Mucosa of gallbladder (tissue), 1 donor: ENCODE measurements at regions not wholly inside any gene's neighbourhood (a gene's known extent, or its start where the extent isn't known, plus 50 kb on each side); places are given as distances from the start of the nearest gene placed in this dataset.
"Not testable (repeated sequence)": the region's sequence is repeated elsewhere in the genome, so short reads cannot be mapped to it uniquely, and the experiment has no call there.

ENCODE experiments used
- DNase-seq: peaks from one replicate; pipeline ENCODE4 v3.0.0-alpha.2; 2020; ENCODE audit warnings: low spot score
- donor health status: DM: no; HTN: no; CAD: no.

DNA sequence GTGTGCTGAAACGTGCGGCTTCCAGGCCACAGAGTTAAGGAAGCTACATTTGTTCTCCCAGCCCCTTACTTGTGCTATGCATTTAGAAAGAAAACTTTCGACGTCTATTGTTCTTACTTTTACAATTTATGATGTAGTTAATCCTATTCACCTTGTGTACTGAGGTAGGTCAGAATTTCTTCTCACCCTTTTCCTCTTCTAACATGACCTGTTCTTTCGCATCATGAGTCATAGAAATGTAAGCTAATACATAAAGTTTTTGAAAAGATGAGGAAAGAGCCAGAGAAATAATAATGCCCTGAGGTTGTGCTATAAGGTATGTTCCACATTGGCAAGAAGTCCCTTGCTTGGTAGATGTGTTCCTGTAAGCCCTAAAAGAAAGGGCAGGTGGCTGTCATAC is 298.3 kb downstream of the TRIML1 start:
- no peak for DNase-seq

DNA sequence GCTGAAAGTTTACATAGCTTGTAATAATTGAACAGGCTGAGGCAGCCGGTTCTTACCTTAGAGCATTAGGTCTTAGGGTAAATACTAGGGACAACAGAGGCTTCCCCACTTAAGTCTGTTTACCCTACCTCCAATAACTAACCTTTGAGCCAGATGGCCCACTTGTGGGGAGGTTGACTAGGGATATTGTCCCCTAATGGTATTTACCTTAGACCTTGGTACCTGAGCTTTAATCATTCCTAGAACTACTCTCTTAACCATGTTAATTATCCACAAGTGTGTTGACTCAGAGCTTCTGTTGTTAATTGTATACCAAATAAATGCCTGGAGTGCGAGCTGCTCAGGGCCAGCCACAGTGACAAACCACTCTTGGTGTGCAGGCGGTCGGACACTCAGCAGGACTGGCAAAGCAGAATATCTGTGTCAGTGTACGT is 299.2 kb downstream of the TRIML1 start:
- not testable (repeated sequence) for DNase-seq

DNA sequence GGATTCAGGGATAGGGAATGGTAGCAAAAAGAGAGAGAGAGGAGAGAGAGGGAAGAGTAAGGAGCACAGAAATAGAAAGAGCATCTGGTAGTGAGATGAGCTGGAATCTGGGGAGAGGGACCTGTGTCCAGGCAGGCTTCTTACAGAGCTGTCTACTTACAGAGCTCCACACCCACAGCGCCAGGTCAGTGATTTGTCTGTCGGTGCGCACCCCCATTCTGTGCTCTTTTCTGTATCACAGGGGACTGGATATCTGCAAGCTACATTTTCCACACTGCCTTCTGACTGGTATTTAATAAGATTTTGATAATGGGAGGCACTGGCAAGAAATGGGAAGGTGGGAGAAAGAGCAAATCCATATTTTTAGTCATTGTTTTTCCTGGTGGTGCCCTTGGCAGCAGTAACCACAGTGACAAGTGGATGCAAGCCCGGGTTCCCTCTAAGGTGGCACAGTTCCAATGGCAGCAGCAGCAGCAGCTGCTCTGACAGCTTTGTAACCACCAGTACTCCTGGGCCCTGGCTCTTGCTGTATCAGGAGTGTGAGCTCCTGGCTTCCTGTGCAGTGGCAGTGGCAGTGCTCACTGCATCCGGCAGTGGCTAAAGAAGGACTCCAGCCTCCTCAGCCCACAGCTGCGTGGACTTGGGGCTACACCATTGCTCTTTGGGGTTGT is 300.5 kb downstream of the TRIML1 start:
- peak; percentile 20 for DNase-seq

DNA sequence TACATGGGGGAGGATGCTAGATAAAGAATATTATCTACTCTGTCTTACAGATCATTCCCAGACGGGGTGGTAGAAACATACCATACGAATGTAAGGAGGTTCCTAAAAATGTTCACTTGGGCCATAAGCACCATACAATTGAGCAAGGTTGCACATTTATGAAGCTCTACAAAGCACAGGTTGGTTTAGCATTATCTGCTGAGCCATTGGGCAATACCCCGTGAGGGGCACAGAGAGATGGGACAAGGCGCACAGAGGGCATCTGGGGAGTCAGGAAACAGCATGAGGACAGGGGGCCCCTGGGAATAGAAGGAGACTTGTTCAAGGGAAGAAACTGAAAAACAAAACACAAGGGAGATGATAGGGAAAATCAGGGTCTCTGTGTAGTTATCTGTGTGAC is 305.3 kb downstream of the TRIML1 start:
- DNase-seq: no peak

DNA sequence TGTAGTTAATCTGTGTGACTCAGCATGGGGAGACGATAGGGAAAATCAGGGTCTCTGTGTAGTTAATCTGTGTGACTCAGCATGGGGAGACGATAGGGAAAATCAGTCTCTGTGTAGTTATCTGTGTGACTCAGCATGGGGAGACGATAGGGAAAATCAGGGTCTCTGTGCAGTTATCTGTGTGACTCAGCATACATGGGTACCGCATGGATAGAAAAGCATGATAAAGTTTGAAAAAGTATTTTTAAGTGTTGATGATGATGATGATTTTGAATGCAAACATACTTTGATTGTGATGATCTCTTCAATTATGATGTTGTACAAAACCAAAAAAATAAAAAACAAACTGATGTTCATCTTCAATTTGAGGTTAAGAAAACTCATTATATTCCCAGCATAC is 309.8 kb downstream of the TRIML1 start:
- DNase-seq: not testable (repeated sequence)

DNA sequence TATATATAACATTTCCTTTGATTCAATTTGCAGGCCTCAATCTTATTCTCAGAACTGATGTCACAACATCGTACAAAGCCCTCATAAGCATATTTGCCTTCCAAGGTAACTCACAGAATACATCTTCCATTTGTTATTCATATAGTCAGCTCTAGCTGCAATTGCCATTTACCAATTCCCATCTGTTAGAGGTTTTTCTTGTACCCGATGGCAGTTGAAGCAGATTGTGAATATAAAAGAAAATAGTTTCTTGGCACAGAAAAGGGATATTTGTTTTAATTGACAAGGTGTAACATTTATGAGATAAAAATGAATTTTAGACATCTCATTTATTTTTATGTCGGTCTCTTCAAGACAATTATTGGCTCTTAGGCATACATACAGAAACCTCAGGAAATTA is 311.3 kb downstream of the TRIML1 start:
- no peak for DNase-seq

DNA sequence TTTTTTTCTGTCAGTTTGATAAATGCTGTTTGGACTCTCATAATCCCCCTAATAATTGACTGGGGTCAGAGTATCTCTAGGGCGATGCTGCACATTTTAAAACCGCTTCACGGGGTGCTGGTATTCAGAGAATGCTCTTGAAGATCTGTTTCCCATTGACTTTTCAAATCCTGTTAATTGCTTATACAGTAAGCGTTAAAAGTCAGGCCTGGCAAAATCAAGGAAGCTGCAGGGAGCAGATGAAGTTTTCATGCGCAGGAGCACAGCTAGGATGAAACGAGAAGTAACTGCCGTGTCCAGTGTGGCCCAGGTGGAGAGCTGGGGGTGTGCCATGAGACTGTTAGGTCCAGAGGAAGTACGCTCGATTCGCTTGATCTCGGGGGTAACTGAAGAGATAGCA is 312.9 kb downstream of the TRIML1 start:
- DNase-seq: no peak

DNA sequence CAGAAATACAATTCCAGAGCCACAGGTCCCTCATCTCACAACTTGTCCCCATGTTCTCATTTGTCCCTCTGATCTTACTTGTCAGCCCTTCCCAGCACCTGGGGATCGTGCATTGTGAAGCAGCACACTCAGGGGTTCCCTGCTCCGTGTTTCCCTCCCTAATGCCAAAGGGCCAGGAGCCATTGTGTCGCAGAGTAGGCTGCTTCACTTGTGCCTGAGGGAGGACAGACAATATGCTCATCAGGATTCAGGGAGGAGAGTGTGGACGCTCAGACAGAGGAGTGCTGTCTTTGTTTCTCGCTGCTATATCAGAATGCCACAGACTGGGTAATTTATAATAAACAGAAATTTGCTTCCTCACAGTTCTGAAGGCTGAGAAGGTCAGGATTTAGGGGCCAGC is 315.3 kb downstream of the TRIML1 start:
- DNase-seq: no peak

DNA sequence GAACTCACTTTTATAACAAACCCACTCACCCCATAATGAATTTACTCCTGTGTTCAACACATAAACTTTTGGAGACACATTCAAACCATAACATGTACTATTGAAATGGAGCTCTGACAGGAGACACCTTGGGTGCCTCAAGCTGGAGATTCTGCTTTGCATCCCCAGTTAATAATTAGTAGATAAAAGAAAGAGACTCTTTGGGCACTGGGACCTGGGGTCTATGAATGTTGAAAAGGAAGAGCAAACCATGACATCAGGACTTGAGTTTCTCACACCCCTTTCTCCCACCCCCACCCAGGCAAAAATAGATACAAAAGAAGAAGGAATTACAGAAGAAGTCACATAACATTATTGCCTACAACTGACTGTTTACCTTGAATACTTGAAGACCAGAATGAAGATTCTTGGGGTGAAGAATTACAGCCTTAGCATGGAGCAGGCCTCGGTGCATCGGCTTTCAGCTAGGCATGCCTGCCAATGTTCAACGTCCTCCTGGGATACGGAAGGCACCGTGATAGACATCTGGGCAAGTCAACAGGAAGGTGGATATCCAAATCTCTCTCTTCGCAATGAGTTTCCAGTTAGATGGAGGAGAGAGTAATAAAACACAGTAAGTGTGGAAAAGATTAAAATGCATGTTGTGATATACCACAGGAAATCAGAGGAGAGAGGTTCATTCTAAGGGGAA is 316.0 kb downstream of the TRIML1 start:
- no peak for DNase-seq

DNA sequence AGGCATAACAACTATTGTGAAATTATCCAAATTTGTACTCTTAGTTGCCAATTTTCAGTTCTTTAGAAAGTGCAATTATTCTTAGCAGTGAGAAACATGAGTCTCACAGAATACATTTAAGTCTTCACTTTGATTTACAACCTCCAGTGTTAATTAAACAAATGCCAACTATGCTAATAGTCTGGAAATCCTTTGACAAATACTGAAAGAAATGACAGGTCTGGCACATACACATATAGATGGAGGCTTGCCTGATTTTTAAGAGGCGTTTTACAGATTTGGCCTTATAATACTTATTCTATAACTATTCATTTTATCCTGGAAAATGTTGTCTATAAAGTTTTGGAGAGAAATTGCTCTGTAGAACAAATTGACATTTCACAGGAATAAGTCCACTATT is 320.1 kb downstream of the TRIML1 start:
- DNase-seq: no peak

DNA sequence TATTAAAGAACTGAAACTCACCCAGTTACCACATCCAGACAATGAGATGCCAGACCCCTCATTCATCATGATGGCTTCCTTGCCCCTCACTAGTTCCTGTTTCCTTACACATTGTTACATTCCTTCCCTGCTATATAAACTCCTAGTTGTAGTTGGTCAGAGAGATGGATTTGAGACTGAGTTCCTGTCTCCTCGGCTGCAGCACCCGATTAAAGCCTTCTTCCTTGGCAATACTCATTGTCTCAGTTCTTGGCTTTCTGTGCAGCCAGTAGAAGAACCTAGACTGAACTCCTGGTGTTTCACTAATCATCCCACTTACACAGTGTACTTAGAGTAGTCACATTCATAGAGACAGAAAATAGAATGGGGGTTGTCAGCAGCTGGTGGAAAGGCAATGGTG is 324.7 kb downstream of the TRIML1 start:
- DNase-seq: no peak

DNA sequence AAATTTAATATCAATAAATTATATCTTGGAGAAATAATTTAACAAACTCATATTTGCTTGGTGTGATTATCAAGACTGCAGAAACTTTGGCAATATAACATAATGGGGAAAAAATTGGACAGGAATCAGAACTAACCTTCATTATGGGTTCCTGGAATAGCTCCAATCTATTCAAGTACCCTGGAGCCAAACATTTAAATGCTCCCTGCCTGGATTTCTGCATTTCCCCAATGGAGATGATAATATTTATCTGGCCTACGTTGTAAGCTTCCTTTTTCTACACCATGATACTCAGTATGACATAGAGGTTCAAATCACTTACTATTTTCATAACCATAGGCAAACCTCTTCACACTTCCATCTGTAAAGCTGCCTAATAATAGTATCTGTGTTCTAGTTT is 326.8 kb downstream of the TRIML1 start:
- no peak for DNase-seq

DNA sequence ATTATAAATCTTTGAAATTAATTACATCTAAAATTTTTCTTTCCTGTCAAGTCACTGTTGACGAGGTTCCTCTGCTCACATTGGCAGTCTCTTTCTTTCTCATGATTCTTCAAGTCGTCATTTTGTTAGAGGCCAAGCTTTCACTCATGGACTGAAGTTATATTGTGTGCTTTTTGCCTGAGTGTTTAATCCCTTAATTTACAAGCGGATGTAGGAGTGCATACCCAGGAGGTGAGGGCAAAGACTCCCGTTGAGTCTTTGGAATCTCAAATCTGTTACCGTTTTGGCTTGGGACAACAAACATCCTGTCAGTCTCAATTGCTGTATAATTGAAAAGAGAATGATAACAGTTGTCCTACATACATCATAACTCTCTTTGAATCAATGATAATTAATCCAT is 345.0 kb downstream of the TRIML1 start:
- DNase-seq: no peak

DNA sequence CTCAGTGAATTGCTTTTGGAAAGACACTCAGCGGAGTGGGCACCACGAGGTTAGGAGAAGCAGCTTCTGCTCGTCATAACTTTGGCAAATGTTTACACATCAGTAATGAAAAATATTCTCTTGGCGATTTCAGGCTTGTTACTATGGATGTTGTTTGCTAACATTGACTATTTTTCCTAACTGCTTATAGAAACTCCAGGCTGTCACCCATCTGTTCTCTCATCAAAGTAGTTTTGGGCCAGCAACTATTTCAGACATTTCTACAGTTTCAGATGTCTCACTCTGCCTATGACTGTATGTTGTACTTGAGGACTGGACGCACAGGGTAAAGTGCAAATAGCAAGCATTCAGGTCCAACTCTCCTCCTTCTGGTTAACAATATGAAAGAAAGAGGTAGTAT is 346.7 kb downstream of the TRIML1 start:
- DNase-seq: no peak

DNA sequence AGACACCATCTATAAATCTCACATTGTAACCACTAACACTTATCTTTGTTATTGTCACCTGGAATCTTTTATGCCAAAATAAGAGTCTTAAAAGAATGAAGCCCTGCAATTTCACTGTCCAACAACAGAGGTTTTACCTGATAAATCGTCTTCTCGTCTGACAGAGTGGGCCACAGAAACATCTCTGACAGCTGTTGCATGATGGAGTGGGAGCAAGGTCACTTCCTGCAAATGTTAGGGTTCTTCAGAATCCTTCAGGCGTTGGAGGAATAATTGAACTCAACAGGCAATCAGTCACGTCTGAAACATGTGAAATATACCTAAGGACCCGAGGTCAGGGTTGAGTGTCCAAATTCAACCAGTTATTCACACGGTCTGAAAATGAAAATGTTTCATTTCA is 353.6 kb downstream of the TRIML1 start:
- DNase-seq: no peak

DNA sequence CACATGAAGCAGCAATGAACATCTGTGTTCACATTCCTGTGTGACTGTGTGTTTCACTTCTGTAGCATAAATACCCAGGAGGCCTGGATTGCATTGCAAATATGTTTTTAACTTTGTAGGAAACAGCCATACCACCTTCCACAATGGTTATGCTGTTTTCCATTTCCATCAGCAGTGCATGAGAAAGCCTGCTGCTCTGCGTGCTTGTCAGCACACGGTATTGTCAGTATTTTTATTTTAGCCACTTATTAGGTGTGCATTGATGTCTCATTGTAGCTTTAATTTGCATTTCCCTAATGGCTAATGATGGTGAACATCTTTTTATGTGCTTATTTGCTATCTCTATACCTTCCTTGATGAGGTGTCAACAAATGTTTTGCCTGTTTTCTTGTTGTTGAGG is 355.9 kb downstream of the TRIML1 start:
- no peak for DNase-seq

DNA sequence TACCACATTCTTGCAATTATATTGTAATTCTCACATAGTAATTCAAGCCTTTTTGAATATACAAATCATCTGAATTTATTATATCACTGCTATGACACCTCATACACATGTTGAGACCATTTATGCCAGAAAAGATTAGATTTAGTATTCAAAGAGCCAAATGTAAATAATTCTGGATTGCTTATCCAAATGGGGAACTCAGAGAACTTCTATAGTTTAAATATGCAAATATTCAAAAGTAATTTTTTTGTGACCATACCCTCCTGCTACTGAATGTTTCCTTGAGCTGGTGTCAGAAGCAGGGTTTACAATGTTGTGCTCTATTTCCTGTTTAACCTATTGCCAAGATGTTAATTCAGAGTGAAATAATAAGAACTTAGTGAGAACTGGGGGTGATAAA is 372.2 kb downstream of the TRIML1 start:
- no peak for DNase-seq

DNA sequence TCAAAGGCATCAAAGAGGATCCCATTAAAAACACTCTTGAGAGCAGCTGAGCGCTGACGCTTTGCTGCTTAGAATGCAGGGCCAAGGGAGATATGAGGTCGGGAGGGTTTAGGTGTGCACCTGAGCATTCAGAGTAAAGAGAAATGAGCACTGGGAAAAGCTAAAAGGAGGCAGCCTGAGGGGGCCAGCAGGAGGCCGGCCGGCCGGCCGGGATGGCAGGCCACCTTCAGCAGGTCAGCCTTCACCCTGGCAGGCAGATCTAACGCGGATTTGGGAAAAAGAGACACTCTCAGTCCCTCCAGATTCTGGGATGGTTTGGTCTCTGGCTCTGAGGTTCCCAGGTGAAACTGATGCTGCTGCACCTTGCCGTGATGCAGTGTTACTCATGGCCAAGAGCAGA is 393.5 kb downstream of the TRIML1 start:
- no peak for DNase-seq

DNA sequence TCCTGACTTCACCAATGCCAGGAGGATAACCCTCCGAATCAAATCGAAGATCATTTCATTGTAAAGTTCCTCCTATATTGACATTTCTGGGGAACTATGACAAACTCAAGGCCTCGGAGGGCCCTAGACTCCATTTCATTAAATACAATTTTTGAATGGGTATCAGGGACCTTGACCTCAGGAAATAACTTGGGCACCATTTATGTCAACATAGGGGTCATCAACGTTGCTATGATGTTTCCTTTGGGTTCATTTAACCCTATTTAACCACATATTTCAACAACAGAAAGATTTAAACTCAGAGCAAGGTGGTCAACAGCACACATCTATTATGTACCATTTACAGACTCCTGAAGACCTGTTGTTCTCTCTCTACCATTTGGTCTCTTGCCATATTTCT is 395.1 kb downstream of the TRIML1 start:
- DNase-seq: no peak

DNA sequence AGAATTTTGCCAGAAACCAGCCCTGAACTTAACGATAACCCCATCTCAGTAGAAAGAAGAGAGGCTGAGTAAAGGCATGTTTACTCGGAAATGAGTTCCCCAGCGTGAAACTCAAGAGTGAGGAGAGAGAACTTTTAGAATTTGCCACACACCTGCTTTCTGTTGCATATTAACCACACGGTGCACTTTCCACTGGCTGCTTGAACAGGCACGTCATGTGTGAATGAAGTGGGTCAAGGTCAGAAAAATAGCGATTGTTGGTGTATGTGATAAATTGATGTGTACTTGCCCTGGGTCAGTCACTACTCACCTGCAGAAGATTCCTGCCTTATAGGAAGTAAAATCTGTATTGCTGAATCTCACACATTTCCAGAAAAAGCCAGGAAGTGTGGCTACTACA is 395.7 kb downstream of the TRIML1 start:
- DNase-seq: peak; percentile 60

DNA sequence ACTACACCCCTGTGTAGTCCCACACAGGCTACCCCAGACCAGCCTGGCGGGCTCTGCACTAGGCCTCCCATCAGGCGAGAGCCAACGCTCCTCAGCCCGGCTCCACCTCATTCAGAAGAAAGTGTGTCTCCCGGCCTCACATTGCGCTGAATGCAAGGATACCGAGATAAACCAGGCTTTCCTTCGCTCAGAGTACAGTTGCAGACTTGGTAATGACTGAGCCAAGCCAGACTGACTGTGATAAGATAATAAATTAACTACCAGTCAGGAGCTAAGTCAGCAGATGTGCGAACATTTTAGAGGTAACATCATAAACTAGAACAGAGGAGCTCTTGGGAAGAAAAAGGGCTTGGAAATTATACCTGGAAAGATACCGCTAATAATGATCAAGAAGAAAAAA is 397.6 kb downstream of the TRIML1 start:
- no peak for DNase-seq

DNA sequence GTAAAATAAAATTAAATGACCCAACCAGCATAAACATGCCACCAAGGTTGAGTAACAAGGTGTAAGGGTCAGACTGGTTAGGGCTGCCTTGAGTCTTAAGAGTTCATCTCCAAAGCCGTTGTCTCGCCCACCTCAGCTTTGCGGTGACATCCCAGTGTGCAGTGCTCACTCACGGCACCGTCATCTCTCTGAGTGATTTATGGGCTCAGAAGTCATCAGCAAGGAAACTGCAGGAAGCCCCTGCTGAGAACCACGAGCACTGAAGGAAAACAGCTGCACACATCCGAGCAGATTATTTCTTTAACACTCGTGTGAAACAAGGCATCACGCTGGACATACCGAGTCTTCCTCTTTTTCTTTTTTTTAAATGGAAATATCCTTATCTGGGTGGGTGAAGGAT is 411.1 kb downstream of the TRIML1 start:
- no peak for DNase-seq

DNA sequence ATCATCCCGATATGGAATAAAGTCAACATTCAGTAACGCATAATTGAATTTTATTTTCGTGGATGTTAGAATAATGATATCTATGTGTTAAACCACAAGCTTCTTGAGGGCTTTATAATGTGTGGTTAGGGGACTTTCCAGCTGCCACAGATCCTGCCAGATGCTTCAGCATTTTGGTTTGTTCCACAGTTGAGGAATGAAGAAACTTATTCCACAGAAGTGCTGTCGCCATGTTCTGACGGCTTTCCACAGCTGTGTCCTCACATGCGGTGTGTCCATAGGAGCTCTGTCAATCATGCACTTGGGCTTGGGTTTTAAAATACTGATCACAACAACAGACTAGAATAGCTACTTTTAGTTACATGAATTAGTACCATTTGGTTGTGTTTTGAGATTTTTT is 411.9 kb downstream of the TRIML1 start:
- DNase-seq: no peak

DNA sequence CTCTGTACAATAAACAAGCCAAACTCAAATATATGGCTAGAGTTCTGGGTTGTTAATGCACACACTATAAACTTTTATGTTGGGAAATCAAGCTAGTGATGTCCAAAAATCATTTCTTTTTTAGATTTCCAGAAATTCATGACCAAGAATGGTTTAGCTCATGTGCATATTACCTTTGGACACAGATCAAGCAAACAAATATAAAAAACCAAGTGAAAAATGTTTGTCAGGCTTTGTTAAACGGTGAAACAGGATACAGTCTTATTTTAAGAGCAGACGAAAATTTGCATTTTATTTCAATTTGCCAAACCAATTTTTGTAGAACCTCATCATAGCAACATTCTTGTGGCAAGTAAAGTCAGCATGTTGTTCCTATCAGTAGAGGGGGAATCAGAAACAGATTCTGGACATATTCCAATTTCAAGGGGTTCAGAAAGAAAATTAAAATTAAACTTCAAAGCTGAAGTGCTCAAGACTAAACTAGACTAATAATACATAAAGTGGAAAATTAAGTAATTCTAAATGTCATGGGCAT is 413.6 kb downstream of the TRIML1 start:
- no peak for DNase-seq
